Fibroblast of skin of right quadriceps (primary cell): ENCODE measurements at regions not wholly inside any gene's neighbourhood (a gene's known extent, or its start where the extent isn't known, plus 50 kb on each side); places are given as distances from the start of the nearest gene placed in this dataset.
"Not testable (repeated sequence)": the region's sequence is repeated elsewhere in the genome, so short reads cannot be mapped to it uniquely, and the experiment has no call there.

Experiments used
- DNase-seq: peaks from one replicate; pipeline ENCODE4 v3.0.0-alpha.2; 2013

DNA sequence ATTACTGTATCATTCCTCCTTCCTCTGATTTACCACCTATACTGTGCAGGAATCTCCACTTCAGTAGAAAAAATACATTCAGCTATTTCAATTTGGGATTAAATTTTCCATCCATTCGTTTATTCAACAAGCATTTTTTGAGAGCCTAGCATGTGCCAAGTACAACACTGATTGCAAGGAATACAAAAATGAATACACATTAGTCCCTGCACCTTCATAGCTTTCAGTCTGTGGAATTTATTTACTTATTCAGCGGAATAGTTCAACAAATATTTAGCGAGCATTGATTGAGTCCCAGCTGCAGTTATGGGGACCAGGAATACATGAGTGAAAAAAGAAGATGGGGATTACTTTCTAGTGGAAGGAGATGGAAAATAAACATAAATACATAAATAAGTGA is 606.8 kb upstream of the TBL1XR1 start:
- DNase-seq, result no peak

DNA sequence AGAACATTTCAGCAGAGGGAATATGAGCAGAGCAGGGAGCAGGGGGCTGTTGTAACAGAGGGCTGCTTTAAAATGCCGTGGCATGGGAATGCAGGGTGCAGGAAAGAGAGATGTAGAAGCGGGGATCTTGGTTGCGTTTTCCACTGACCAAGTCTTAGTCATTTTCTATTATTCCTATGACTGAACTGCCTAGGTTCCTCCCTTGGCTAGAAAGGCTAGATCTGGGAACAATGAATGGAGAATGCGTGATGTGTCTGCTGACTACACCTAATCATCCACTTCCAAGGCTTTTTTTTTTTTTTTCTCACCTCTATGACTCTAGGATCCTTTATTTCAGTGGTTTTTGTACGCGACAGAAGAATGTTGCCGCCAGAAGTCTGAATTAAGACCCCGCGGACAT is 607.4 kb upstream of the TBL1XR1 start:
- DNase-seq, result no peak

DNA sequence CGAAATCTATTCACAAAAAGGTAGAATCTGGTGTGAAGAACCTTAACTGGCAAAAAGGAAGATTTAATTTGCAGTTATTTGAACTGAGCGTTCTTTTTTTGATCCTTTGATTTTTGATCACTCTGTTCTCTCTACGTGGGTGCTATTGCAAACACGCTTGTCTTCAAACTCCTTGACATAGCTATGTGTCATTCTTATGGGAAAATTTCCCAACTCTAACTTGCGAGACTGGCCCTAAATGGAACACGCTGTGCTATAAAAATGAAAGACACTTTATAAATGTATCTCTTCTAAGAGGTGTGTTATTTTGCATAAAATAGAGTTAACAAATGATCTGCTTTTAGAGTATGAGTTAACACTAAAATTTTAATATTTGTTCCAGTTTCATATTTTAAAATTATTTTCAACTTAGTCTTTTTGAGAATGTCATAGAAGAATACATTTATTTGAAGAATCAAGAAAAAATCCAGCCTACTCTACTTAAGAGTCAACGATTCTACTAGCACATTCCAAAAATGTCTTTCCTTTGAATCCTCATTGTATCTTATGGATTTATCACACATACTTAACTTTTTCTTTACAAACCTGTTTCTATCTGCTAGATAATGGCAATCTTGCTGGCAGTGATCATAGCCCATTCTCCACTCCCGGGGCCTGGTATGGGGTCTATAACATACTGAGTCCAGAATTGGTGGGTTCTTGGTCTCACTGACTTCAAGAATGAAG is 610.0 kb upstream of the TBL1XR1 start:
- DNase-seq, result no peak

DNA sequence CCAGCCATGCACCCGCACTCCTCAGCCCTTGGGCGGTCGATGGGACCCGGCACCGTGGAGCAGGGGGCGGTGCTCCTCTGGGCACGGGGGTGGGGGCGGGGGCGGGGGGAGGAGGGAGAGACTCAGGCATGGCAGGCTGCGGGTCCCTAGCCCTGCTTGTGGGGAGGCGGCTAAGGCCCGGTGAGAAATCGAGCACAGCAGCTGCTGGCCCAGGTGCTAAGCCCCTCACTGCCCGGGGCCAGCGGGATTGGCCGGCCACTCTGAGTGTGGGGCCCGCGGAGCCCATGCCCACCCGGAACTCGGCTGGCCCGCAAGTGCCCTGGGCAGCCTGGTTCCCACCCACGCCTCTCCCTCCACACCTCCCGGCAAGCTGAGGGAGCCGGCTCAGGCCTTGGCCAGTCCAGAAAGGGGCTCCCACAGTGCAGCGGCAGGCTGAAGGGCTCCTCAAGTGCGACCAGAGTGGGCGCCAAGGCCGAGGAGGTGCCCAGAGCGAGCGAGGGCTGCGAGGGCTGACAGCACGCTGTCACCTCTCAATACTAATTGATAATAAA is 611.7 kb upstream of the TBL1XR1 start:
- DNase-seq, result not testable (repeated sequence)

DNA sequence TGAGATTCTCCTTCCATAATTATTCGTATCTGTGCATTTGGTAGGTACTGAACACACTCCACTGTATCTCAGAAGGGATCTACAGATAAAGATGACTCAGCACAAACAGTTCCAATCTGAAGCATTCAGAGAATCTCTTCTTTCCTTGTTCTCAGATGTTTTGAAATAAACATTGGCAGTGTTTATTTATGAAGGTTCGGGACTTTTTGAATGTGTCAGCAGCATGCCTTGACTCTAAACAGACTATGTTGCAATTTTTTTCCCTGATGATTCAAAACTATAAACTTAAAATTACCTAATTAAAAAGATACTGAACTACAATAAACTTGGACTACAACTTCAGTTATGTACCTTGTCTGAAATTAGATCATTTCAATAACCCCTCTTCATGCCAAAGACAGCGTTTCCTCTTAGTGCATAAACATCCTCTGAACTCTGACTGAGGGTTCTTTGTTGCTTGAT is 612.9 kb upstream of the TBL1XR1 start:
- DNase-seq, result peak; percentile 88

DNA sequence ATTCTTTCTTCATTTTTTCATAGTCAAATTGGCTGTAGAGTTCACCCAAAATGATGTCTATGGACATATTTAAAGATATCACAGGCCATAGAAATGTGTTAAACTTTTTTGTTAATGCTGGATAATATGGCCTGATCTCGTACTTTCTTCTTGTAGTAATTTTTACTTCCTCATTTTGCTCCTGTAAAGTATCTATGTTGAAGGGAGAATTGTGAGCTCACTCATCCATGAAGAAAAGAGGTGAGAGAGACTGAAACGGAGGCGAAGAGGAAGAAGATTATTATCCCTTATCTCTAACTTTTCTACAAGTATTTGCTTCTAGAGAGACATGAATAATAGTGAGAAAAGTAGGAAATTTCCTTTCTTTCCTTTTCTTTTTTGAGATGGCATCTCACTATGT is 613.8 kb upstream of the TBL1XR1 start:
- no peak for DNase-seq

DNA sequence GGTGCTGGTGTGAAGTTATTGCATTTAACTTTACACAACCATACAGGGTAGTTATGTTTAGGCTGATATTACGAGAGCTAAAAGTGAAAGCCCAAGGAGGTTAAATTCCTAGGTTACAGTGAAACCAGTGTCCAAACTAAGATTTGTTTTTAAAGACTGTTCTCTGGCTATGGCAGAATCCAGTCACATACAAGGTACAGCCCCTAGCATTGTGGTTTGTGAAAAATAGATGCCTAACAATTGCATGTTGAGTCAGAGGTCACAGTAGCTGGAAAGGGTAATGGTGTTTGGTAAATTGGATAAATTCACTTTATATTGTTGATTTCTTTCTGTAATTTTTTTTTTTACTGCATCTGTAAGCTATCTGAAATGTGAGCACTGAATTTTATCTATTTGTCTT is 614.6 kb upstream of the TBL1XR1 start:
- DNase-seq, result no peak

DNA sequence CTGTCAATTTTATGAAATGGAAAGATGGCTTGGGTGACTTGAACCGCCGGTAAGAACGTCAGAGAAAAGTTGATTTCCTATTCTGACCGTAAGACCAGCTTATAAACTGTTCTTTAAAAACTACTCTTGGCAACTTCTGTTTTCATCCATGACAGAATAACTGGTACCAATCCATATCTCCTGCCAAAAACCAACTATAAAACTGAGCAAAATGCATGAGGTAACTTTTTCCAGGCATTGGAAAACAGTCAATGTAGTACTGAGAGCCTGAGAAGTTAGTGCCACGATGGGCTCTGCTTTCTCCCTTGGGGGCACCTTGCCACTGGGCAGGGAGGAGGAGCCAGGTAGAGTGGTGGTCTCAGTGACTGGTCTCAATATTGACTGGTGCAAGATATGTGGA is 615.2 kb upstream of the TBL1XR1 start:
- no peak for DNase-seq

DNA sequence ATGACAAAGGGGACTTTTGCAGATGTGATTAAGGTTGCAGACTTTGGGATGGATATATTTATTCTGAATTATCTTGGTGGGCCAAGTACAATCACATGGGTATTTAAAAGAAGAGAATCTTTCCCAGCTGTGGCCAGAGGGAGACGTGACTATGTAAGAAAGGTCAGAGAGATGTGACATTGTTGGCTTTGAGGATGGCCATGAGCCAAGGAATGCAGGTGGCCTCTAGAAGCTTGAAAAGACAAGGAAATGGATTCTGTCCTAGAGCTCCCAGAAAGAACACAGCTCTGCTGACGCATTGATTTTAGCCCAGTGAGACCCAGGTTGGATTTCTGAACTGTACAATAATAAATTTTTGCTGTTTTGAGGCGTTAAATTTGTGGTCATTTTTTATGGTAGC is 616.0 kb upstream of the TBL1XR1 start:
- DNase-seq, result no peak

DNA sequence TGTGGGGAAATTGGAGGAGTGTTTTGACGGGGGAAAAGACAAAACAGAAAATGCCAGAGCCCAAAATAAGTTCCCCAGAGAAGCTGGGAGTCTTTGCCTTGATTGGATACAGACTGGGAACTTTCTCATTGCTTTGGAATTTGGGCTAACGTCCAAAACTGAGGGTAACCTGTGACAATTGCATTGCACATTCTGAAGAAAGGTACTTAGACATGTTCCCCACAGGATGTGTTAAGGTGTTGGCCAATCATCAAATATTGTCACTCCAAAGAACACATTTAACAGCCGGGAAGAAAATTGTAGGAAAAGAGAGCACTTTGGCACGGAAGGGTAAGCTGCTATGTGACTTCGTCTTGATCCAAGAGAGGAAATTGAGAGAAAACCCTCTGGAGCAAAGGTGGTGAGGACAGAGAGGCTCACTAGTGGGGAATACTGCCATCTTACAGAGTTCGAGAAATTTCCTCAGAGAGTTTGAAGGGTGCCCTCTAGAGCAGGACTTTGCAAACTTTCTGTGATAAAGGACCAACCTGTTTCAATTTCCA is 619.5 kb upstream of the TBL1XR1 start:
- peak; percentile 85 for DNase-seq

DNA sequence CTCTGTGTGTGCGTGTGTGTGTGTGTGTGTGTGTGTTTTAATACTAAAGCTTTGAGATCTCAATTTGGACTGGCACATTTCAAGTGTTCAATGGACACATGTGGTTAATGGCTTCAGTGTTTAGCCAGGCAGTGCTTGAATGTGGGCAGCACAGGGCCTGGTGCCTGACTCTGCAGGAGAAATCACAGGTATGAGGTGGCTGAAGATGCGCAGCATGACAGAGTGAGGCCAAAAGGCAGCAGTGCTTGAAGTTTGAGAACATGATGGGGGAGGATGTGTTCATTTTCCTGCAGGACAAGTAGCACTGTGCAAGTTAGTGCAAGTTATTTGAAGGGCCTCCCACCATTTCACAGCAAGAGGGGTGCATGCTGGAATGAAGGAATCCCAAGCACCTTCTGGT is 620.5 kb upstream of the TBL1XR1 start:
- DNase-seq, result no peak

DNA sequence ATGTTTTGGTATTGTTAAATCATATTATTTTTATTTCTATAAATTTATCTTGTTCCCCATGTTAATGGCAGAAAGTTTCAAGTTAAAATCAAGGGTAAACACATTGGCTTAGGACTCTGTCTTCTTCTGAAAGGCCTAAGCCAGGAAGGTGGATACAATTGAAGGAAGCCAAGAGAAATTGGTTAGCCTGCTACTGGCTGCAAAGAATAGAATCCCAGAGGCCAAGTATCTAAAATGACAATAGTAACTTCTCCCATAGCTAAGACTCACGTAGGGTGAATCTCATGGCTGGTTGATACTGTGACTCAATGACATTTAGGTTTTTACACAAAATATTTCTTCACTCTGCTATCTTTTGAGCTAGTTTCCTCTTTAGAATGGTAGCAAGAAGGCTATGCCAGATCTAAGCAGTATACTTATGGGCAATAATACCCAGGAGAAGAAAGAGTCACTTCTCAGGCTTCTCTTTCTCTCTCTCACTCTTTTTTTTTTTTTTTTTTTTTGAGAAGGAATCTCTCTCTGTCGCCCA is 621.5 kb upstream of the TBL1XR1 start:
- DNase-seq, result no peak

DNA sequence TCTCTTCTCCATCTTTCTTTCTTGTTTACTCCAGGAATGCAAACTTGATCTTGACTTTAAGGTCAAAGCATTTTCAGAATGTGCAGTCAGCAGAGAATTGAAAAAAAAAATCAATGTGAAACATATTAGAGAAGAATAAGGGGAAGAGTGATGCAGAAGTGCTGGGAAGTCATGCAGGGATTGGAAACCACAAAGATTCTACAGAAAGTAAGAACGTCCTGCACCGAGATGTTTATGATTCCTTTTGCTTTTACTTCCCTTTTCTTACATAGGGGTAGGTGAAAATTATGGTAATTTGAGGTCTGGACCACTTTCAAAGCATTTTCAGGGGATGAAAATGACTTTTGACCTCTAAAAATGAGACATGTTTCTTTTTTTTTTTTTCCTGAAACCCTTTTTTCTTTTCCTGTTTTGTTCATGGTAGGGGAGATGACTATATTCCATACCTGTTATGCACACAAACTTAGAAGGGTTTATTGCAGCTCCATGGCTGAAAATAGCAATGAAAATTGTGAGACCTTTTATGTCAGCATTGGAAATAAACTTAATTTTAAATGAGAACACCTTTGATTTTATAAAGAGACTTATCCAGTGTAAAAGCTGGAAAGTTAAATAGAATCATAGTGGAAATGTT is 623.5 kb upstream of the TBL1XR1 start:
- peak; percentile 84 for DNase-seq

DNA sequence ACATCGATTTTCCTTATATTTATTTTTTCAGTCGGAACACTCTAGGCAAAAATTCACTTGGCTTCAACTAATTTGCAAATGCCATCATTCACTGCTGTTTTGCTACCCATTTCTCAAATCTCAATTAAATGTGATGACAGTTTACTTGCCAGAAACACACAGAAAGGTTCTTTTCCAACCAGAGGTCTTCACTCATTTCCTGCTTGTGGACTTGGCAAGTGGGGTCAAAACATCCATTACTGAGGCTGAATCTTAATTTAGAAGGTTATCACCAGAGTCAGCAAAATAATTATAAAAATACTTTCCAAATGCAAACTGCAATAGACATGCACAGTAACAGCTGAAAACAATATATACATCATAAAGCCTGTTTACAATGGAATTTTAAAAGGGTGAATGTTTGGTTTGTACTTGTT is 625.4 kb upstream of the TBL1XR1 start:
- DNase-seq, result peak; percentile 75

DNA sequence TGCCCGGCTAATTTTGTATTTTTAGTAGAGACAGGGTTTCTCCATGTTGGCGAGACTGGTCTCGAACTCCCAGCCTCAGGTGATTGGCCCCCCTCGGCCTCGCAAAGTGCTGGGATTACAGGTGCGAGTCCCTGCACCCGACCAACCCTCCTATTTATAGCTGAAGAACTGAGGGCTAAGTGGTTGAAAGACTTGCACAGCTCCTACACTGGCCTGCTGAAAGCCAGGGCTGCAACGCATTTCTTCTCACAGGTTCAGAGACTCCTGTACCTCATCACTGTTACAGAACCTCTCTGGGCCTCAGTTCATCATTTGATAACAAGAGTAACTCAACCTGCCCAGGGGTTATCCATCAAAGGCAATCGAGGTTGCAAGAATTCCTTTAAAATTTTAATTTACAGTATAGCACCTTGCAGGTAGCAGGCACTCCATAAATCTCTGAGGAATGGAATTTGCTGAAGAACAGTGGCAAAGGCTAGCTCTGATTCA is 626.5 kb upstream of the TBL1XR1 start:
- DNase-seq, result no peak

DNA sequence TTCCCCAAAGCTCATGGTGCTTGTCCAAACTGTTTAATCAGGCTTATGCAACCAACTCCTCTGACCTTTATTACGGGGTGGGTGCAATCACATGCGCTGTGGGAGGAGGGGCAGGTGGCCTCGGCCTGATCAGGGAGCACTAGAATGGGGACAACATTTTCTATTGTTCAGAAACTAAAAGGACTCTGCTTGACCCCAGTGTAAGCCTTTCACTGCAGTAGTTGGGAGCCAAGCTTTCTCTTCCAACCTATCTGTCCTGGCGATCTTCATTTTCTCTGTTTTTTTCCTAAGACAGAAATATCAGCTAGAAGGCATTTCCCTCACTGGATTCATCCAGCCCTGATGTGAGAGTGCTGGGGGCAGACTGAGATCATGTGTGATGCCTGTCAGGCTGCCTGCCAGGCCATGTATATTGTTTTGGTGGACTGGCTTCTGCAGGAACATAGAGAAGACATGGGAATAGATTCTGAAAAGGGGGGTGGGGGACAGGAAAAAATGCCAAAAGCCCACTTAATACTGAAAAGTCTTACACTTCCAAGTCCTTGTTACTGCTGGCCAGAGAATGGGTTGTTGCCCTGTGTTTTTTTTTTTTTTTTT is 627.0 kb upstream of the TBL1XR1 start:
- DNase-seq, result peak; percentile 31

DNA sequence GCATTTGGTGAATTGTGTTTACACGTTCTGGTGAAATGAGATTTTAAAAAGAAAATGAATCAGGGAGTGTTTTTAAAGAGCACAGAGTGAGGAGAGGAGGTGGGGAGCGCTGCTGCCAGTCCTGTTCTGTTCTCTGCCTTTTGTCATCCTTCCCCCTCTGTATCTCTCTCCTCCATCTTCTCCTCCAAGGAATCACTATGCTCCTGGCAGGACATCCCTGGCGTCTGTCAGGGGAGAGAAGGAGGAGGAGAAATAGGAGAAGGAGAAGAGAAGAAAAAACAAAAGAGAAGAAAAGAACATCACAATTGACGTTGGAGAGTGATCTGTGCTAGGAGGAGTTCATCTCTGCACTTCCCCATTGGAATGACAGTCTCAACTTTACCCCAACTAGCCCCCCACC is 627.6 kb upstream of the TBL1XR1 start:
- DNase-seq, result no peak

DNA sequence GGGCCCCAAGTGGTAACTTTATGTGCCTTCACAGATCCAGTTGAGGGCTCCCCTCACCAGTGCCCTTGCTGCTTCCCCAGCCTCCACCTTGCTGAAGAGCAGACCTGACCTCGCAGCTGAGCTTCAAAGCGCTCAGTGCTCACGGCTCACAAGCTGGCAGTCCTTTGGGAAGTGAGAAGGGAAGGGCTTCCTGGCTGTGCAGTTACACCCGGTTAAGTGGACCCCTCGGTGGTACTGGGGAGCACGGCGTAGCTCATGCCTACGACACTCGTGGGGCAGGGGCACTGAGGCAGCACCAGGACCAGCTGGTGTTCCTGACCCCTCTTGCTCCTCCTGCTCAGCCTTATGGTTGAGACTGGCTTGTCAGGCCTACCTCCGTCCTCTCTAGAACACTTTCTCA is 629.0 kb upstream of the TBL1XR1 start:
- no peak for DNase-seq

DNA sequence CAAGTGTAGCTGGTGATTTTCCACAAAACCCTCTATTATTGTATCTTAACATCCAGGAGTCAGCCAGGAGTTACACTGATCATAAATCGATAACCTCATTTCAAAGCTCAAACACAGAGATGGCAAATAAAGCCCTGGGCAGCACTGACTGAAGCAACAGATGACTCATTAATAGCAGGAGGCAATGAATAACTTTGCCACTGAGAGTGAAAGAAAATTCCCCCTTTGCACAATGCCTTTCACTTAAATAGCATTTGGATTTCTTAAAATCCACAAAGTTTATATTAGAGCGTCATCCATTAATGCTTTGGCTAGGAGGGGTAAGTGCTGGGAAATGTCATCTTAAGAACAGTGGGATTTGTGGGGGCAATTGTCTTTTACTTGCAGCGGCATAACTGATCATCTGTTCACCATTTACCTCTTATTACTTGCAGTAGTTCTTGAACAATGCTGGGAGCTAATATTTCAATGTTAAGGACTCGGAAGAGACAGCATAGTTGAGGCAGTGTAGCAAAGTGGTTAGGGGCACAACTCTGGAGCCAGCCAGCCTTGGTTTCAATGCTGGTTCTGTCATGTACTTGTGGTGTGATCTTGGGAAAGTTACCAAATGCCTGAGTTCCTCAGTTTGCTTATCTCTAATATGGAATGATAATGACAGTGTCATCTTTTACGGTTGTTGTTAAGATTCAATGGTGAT is 630.4 kb upstream of the TBL1XR1 start:
- peak; percentile 88 for DNase-seq

DNA sequence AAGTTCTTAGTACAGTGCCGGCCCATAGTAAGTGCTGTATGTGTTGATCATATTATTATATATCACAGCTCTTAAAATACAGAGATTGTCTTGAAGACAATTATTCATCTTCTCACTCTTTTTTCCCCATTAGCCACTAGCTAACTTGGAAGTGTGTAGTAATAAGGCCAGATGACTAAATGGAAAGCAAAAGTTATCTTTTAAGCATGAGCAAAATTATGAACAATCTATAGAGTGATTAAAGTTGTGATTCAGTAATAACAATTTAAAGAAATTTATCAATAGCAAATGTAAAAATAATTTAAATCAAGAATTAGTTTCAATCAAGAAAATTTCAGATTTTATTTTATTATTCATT is 630.9 kb upstream of the TBL1XR1 start:
- DNase-seq, result no peak

DNA sequence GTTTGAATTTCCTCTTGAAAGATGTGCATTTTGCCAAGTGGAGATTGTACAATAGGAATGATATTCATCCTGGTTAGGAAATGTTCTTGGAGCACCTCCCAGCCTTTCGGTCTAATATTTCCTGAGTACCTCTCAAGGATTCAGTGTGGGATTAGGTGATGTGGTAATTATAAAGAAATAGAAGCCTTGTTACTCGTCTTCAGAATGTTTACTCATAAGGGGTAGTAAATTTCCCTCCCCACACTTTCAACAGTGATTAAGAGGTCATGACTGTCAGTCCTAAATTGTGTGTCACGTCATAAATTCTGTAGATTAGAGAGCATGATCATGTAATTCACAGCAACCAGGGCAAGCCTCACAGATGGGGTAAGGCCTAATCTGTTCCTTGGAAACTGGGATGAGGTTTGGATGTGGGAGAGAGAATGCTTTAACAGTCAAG is 633.1 kb upstream of the TBL1XR1 start:
- DNase-seq, result peak; percentile 99

DNA sequence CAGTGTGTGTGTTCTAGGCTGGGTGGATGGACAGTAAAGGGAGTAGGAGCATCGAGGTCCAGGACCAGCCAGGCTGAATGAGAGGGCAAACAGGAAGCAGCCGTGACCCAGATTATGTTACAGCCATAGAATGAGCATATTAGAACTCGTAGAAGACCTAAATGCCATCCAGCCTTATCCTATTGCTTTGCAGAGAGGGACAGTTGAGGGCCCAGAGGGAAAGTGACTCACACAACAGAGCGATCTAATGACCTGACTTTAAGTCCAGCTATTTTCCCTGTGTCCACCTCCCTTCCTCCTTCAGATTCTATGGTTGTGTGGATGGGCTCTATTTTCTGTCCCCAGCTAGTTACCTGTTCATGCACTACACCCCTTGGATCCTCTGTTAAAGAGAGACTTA is 634.1 kb upstream of the TBL1XR1 start:
- no peak for DNase-seq

DNA sequence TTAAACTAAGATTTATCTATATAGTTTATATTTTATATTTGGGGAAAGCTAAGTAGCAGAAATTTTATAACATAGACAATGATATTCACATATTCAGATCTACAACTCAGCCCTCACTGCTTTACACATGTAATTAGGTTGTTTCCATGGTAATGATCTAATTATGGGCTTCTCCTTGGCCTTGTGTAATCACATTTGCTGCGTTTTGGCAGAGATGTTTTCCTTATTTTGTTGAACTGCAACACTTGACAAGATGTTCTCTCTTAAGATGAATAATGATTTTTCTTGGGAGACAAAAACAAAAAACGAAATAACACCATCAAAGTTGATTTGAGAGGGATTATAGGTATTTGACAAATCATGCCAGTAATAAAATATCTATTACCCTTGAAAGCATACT is 635.6 kb upstream of the TBL1XR1 start:
- DNase-seq, result no peak
